H9 (cell line): ENCODE measurements at regions not wholly inside any gene's neighbourhood (a gene's known extent, or its start where the extent isn't known, plus 50 kb on each side); places are given as distances from the start of the nearest gene placed in this dataset.

Source experiments
- DNase-seq: peaks from one replicate; pipeline ENCODE4 v3.0.0-alpha.2; 2017
- H2AFZ ChIP-seq: one replicate; pipeline ENCODE4 v1.6.1; 2013; ENCODE audit warnings: mild to moderate bottlenecking, low read length, control low read depth, moderate library complexity
- H2AK5ac ChIP-seq: 2 replicates; pipeline ENCODE4 v1.6.1; 2013; ENCODE audit warnings: low read length, control low read depth, mixed read lengths; ENCODE audit not compliant: insufficient read length
- H2BK120ac ChIP-seq: one replicate; pipeline ENCODE4 v1.6.1; 2013; ENCODE audit warnings: low read depth, mild to moderate bottlenecking, low read length, control low read depth, inconsistent platforms; ENCODE audit not compliant: poor library complexity, severe bottlenecking
- H2BK12ac ChIP-seq: 2 replicates; pipeline ENCODE4 v1.6.1; 2013; ENCODE audit warnings: low read length, control low read depth, mixed read lengths, low read depth; ENCODE audit not compliant: insufficient read length
- H2BK15ac ChIP-seq: 2 replicates; pipeline ENCODE4 v1.6.1; 2013; ENCODE audit warnings: low read depth, low read length, control low read depth
- H2BK20ac ChIP-seq: one replicate; pipeline ENCODE4 v1.6.1; 2013; ENCODE audit warnings: low read depth, mild to moderate bottlenecking, low read length, control low read depth, inconsistent platforms; ENCODE audit not compliant: poor library complexity, severe bottlenecking
- H2BK5ac ChIP-seq: 2 replicates; pipeline ENCODE4 v1.6.1; 2013; ENCODE audit warnings: low read length, control low read depth, mixed read lengths; ENCODE audit not compliant: insufficient read length
- H3K14ac ChIP-seq: 2 replicates; pipeline ENCODE4 v1.6.1; 2013; ENCODE audit warnings: low read length, control low read depth; ENCODE audit not compliant: insufficient read depth
- H3K18ac ChIP-seq: 2 replicates; pipeline ENCODE4 v1.6.1; 2013; ENCODE audit warnings: low read depth, mild to moderate bottlenecking, mixed read lengths, low read length, control low read depth; ENCODE audit not compliant: insufficient read length
- H3K23ac ChIP-seq: 2 replicates; pipeline ENCODE4 v1.6.1; 2013; ENCODE audit warnings: low read length, control low read depth, mixed read lengths, low read depth; ENCODE audit not compliant: insufficient read length
- H3K23me2 ChIP-seq: 2 replicates; pipeline ENCODE4 v1.6.1; 2013; ENCODE audit warnings: low read depth, mild to moderate bottlenecking, mixed read lengths, low read length, control low read depth; ENCODE audit not compliant: insufficient read length, poor library complexity, severe bottlenecking
- H3K27ac ChIP-seq: 2 replicates; pipeline ENCODE4 v1.5.1; 2013; ENCODE audit warnings: low read length, control low read depth, mixed read lengths, low read depth; ENCODE audit not compliant: insufficient read length
- H3K27me3 ChIP-seq: 2 replicates; pipeline ENCODE4 v1.6.1; 2013; ENCODE audit warnings: low read length, control low read depth, inconsistent platforms; ENCODE audit not compliant: insufficient read depth
- H3K4ac ChIP-seq: 2 replicates; pipeline ENCODE4 v1.6.1; 2013; ENCODE audit warnings: low read depth, mild to moderate bottlenecking, control low read depth, inconsistent platforms, low read length, moderate library complexity
- H3K4me1 ChIP-seq: 2 replicates; pipeline ENCODE4 v1.6.1; 2013; ENCODE audit warnings: low read length, control low read depth, inconsistent platforms; ENCODE audit not compliant: insufficient read depth
- H3K4me2 ChIP-seq: 2 replicates; pipeline ENCODE4 v1.6.1; 2013; ENCODE audit warnings: low read length, control low read depth, mixed read lengths; ENCODE audit not compliant: insufficient read length, insufficient read depth
- H3K56ac ChIP-seq: 2 replicates; pipeline ENCODE4 v1.6.1; 2013; ENCODE audit warnings: low read depth, mild to moderate bottlenecking, mixed read lengths, low read length, control low read depth; ENCODE audit not compliant: insufficient read length
- H3K79me1 ChIP-seq: 2 replicates; pipeline ENCODE4 v1.6.1; 2013; ENCODE audit warnings: low read depth, mild to moderate bottlenecking, moderate library complexity, low read length, control low read depth, inconsistent platforms; ENCODE audit not compliant: insufficient read depth, poor library complexity, severe bottlenecking
- H3K79me2 ChIP-seq: 2 replicates; pipeline ENCODE4 v1.6.1; 2013; ENCODE audit warnings: low read length, control low read depth, inconsistent platforms; ENCODE audit not compliant: insufficient read depth
- H3K9ac ChIP-seq: 2 replicates; pipeline ENCODE4 v1.6.1; 2013; ENCODE audit warnings: low read length, control low read depth, mixed read lengths; ENCODE audit not compliant: insufficient read length; ENCODE audit errors: extremely low read depth
- H3K9me3 ChIP-seq: one replicate; pipeline ENCODE4 v1.6.1; 2013; ENCODE audit warnings: low read depth, low read length, inconsistent platforms; ENCODE audit not compliant: control insufficient read depth
- H3T11ph ChIP-seq: one replicate; pipeline ENCODE4 v1.6.1; 2013; ENCODE audit warnings: mild to moderate bottlenecking, low read length, control low read depth, inconsistent platforms
- H4K20me1 ChIP-seq: one replicate; pipeline ENCODE4 v1.6.1; 2013; ENCODE audit not compliant: control insufficient read depth, insufficient read length, insufficient read depth
- H4K5ac ChIP-seq: 2 replicates; pipeline ENCODE4 v1.6.1; 2013; ENCODE audit warnings: low read depth, mild to moderate bottlenecking, mixed read lengths, low read length, control low read depth; ENCODE audit not compliant: insufficient read length
- H4K8ac ChIP-seq: replicated peaks from 2 replicates; pipeline ENCODE4 v1.6.1; 2013; ENCODE audit warnings: low read length, control low read depth, mixed read lengths, low read depth; ENCODE audit not compliant: insufficient read length
- H4K91ac ChIP-seq: 2 replicates; pipeline ENCODE4 v1.6.1; 2013; ENCODE audit warnings: low read depth, mild to moderate bottlenecking, moderate library complexity, mixed read lengths, low read length, control low read depth; ENCODE audit not compliant: insufficient read length
- H3K27ac Mint-ChIP-seq, 3 experiments: 2 replicates in 2 of 3; 3 replicates in 1 of 3; pipeline ENCODE4 v1.8.0; 2020 to 2021; ENCODE audit warnings: mixed read lengths in 3 of 3, mild to moderate bottlenecking in 1 of 3, moderate library complexity in 1 of 3
- H3K27me3 Mint-ChIP-seq: 2 replicates; pipeline ENCODE4 v1.8.0; 2021; ENCODE audit warnings: low read depth, mild to moderate bottlenecking, moderate library complexity, mixed read lengths
- H3K36me3 Mint-ChIP-seq, 3 experiments: 2 replicates in 2 of 3; 3 replicates in 1 of 3; pipeline ENCODE4 v1.8.0; 2020 to 2021; ENCODE audit warnings: low read depth in 3 of 3, mixed read lengths in 3 of 3; ENCODE audit not compliant: insufficient read depth in 1 of 3
- H3K4me1 Mint-ChIP-seq, 2 experiments: 2 replicates each; pipeline ENCODE4 v1.8.0; 2020; ENCODE audit warnings: mixed read lengths in 2 of 2
- H3K4me3 Mint-ChIP-seq, 2 experiments: 2 replicates in 1 of 2; 3 replicates in 1 of 2; pipeline ENCODE4 v1.8.0; 2020 to 2021; ENCODE audit warnings: mild to moderate bottlenecking in 2 of 2, mixed read lengths in 2 of 2, moderate library complexity in 1 of 2
- H3K9me3 Mint-ChIP-seq, 2 experiments: 2 replicates in 1 of 2; 3 replicates in 1 of 2; pipeline ENCODE4 v1.8.0; 2020; ENCODE audit warnings: mild to moderate bottlenecking in 2 of 2, mixed read lengths in 2 of 2, moderate library complexity in 1 of 2
- WGBS: extraction: QIAGEN DNeasy Blood & Tissue Kit; methylation state at CpG from one replicate; pipeline ENCODE4 v1.1.7; 2013; ENCODE audit warnings: missing lambda C conversion rate, low lambda C conversion rate, mixed read lengths; ENCODE audit not compliant: insufficient read length; ENCODE audit errors: extremely low coverage; 5-methylcytosine and 5-hydroxymethylcytosine counted together
- TF ChIP-seq, protein P1 (sequence below): fragments of 200-600 bp; sonication (generic); conservative IDR thresholded peaks from 3 replicates; pipeline ENCODE4 v1.8.0; 2021; ENCODE audit warnings: antibody characterized with exemption, mild to moderate bottlenecking

DNA sequence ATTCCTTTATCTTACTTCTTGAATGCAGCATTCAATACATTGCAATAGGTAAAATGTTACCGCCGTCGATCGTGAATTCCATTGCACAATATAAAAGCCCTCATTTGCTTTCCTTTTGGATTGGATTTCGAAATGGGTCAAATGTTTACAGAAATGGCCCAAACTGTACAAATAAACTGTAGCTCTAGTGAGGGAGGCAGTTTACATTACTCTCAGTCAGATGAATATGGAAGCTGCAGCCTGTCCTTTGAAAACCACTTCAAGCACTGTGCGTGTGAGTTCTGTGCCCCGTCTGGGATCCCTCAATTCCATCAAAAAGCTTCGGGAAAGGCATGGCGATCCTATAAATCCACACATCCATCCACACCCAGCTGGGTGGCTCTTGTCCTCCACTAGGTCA is 258.6 kb upstream of the FOXF1 start:
- no peak overlapping the region for H3K27ac Mint-ChIP-seq
- no peak overlapping the region for H2BK5ac ChIP-seq
- H3K79me1 ChIP-seq = no peaks in the 10 kb centered on the region
- H3K23ac ChIP-seq = no peak overlapping the region
- H3K79me2 ChIP-seq = no peaks in the 10 kb centered on the region
- no peak overlapping the region for H4K91ac ChIP-seq
- TF ChIP-seq, protein P1, sequence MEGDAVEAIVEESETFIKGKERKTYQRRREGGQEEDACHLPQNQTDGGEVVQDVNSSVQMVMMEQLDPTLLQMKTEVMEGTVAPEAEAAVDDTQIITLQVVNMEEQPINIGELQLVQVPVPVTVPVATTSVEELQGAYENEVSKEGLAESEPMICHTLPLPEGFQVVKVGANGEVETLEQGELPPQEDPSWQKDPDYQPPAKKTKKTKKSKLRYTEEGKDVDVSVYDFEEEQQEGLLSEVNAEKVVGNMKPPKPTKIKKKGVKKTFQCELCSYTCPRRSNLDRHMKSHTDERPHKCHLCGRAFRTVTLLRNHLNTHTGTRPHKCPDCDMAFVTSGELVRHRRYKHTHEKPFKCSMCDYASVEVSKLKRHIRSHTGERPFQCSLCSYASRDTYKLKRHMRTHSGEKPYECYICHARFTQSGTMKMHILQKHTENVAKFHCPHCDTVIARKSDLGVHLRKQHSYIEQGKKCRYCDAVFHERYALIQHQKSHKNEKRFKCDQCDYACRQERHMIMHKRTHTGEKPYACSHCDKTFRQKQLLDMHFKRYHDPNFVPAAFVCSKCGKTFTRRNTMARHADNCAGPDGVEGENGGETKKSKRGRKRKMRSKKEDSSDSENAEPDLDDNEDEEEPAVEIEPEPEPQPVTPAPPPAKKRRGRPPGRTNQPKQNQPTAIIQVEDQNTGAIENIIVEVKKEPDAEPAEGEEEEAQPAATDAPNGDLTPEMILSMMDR = no peak
- no peak overlapping the region for H3K27ac ChIP-seq
- no peaks in the 10 kb centered on the region; a peak in 1 of 4 replicates for H3K4me1 Mint-ChIP-seq
- no peak overlapping the region for H2AFZ ChIP-seq
- H3K27me3 ChIP-seq = no peaks in the 10 kb centered on the region
- no peaks in the 10 kb centered on the region; the same call in 1 of the 2 replicates for H3K4me1 ChIP-seq
- no peak overlapping the region for H4K5ac ChIP-seq
- no peaks in the 10 kb centered on the region for H3K36me3 Mint-ChIP-seq
- DNase-seq = no peak
- no peak overlapping the region for H3K4me3 Mint-ChIP-seq
- no peak overlapping the region for H2BK20ac ChIP-seq
- no peak overlapping the region for H3K9ac ChIP-seq
- no peak overlapping the region for H2BK120ac ChIP-seq
- no peaks in the 10 kb centered on the region for H3K9me3 ChIP-seq
- H3K56ac ChIP-seq = no peak overlapping the region
- no CpG with 5 or more reads among the region's 9 CpGs for WGBS
- H4K8ac ChIP-seq = no peak overlapping the region
- no peak overlapping the region for H3K4me2 ChIP-seq
- no peaks in the 10 kb centered on the region for H3K23me2 ChIP-seq
- no peak overlapping the region for H3T11ph ChIP-seq
- no peaks in the 10 kb centered on the region for H3K9me3 Mint-ChIP-seq
- no peak overlapping the region for H3K14ac ChIP-seq
- H3K4ac ChIP-seq = no peak overlapping the region
- no peak overlapping the region for H2BK15ac ChIP-seq
- no peak overlapping the region for H2AK5ac ChIP-seq
- H3K27me3 Mint-ChIP-seq = peaks cover 28% of the 10 kb centered on the region
- no peak overlapping the region for H3K18ac ChIP-seq
- no peak overlapping the region for H2BK12ac ChIP-seq
- peaks cover 3% of the 10 kb centered on the region for H4K20me1 ChIP-seq
